ENCODE measurements at regions not wholly inside any gene's neighbourhood (a gene's known extent, or its start where the extent isn't known, plus 50 kb on each side); places are given as distances from the start of the nearest gene placed in this dataset.
"Not testable (repeated sequence)": the region's sequence is repeated elsewhere in the genome, so short reads cannot be mapped to it uniquely, and the experiment has no call there.

GRCh38 chr5:106874974-106875373 lies 795.8 kb downstream of the EFNA5 start:
- DNase-seq, result no peak

DNA sequence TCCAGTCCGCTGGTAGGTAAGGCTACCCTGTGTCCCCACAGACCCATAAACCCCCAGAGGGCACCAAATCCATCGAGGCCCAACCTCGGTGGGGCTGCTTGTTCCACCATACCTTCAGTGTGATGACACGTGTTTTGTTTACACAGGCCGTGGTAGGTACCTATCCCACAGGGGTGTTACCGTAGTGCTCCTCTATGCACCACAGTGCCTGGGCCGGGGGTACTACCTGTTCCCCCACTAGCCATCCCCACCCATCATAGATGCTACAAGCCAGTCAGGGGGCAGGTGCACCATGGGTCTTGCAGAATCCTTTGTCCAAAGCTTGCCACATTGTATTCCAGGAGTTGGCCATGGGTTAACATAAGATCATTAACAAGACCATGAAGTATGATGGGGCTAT lies 796.2 kb downstream of the EFNA5 start:
- no peak for DNase-seq

- no peak for DNase-seq
Measured at GRCh38 chr5:106873568-106873967, 797.2 kb downstream of the EFNA5 start.

GRCh38 chr5:106865279-106865678 lies 805.5 kb downstream of the EFNA5 start:
- DNase-seq, result no peak

DNA sequence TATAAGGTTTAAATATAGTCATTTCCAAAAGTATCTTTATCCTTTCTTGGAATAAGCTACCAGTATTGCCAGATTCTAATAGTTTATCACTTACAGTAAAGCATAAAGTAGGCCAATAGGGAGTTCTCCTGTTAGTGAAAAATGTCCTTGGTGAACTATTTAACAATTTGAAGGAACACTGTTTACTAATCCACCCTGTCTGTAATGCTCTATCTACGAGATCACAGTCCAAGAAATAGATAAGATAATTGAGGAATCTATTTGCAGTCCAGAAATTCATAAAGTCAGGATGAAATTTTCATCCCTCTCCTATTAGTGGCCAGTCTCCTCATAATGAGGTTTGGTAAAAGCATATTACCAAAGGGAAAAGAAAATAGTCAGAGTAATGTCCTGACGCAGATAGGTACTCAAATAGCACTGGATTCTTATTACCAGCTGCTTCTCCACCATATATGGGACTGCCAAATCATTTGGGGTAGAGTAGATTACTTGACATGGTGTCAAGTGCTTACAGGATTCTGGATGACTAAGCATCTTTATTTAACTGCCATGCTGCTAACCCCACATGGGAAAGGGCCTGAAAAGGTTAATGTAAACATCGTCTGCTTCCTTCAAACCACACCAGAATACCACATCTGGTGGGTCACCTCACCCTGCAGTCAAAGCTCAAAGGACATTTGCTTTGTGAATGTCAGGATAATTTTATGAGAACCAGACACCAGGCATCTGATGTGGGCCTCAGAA lies 808.1 kb downstream of the EFNA5 start:
- DNase-seq, result no peak

DNA sequence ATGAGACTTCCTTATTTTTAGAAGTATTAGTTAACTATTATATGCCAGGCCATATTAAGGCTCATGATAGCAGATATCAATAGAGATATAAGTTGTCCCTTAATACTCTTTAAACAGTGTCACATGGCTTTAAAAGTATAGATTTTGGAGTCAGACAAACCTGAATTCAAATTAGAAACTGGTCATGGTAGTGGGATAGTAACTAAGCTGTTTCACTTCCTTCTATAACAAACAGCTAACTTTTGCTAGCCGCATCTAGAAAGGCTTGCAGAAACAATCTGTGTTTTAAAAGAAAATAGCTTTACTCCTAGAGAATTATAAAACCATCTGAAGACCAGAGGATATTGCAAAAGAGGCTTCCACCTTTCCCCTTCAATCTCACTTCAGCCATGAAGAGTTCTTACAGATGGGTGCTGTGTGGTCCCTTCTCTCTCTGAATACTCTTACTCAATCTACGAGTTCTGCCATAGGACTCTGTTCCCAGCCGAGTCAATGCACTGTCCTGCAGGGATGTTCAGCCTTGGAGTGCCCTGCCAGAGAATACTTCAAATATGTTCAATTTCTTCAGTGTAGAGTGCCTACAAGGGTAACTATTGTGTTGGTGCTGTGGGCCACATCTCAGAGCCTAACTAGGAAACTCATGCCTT lies 810.2 kb downstream of the EFNA5 start:
- DNase-seq, result no peak

GRCh38 chr5:106858616-106859015 lies 812.1 kb downstream of the EFNA5 start:
- DNase-seq, result no peak

GRCh38 chr5:106854922-106855321 lies 815.8 kb downstream of the EFNA5 start:
- no peak for DNase-seq

- DNase-seq, result no peak
Measured at GRCh38 chr5:106854105-106854687, 816.5 kb downstream of the EFNA5 start.

- no peak for DNase-seq
Measured at GRCh38 chr5:106853266-106853665, 817.5 kb downstream of the EFNA5 start.

DNA sequence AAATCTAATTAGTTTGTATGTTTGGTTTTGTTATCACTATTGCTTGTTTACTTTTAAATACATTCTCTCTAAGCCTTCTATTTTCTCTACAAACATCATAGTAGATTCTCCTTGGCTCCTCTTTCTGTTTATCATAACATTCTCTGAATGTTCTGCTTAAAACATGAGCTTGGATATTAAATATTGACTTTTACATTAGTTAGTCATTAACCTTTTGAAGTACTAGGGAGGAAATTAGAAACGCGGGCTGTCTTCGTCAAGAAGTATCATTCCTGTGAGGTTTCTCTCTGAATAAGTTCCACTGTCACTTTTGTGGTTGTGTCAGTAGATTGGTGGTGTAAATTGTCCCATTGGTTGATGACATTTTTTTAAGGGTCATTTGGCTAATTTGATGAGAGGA lies 821.5 kb downstream of the EFNA5 start:
- no peak for DNase-seq

DNA sequence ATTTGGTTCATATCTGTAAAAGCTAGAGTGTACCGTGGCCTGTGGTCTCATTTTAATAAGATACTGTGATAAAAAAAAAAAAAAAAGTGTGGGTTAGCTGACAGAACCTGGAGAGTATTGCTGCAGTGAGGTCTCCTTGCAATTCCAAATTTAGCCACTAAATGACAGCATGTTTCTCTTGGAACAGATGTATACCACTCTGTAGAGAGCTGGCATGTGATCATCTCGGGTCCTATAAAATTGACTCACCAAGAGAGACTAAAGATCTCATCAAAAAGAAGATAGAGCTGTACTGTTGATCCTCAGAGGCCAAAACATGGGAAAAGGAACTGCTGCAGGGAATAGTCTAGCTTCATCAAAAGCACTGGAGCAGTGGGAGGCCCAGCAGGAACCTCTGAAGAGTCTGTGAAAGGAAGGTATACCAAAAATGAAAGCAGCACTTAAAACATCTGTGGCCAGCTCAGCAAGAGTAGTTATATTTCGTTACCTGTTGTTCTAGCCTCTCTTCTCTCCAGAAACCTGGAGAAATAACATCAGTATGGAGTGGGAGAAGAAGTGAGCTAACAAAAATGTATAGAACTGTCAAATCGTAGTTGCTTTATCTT lies 826.8 kb downstream of the EFNA5 start:
- peak in 1 of 2 experiments; percentile 50 for DNase-seq

DNA sequence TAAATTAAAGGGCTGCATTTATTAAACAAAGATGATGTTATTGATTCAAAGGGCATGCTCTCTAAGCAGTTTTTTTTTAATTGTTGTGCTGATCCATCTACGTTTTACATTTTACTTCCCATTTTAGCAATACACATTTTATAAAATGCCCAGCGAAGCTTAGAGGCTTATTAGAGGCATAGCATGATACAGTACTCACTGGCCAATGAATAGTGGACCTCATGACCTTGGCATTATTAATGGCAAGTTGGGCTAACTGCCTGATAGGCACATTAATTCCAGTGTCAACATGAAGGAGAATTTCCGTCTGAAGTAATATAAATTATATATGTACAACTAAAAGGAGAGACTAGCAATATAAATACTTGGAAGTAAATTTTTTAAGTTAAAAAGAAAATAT lies 837.2 kb downstream of the EFNA5 start:
- DNase-seq, result no peak

DNA sequence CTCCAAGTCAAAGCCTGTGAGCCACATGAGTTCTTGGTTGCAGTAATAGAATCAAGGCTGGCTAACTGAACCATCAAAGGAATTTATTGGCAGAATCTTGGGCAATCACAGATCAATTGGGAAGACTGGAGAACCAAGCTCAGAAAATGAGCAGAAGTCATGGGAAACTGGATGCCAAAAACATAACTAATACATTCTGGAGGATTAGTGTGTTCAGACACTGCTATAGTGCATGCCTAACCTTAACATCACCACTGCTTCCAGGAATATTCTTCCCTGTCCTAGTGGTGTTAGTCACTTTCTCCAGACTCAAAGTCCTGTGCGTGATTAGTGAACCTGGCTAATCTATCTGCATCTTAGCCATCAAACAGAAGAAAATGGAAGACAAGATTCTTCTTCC lies 843.7 kb downstream of the EFNA5 start:
- DNase-seq, result no peak

DNA sequence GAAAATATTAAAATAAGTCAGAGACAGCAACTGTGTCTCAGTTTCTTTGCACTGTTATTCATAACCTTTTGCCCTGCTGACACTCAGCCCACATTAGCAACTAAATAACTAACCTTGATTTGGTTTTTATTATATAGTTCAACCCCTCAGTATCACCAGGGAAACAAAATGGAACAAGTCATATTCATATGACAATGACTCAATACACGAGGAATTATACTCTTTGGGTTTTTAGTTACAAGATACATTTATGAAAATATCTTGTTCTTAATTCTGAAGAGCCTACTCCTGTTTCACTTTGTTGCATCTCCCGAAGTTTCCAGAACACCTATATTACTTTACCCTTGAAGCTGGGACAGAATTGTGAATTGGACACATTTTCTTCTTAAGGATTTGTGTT lies 845.4 kb downstream of the EFNA5 start:
- DNase-seq, result no peak

DNA sequence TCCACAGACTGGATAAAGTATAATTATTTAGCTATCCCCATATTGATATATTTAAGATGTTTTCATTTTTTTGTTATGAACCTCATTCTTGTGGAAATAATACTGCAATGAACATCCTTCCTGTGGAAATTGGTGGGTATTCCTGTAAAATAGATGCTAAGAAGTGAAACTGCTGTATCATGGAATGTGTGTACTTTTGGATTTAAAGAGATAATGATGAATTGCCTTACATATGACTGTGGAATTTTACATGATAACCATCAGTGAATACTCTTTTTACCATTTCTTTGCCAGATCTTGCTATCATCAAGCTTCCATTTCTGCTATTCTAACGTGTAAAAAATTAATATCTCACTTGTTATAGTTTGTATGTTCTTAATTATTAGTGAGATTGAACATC lies 847.9 kb downstream of the EFNA5 start:
- DNase-seq, result no peak

DNA sequence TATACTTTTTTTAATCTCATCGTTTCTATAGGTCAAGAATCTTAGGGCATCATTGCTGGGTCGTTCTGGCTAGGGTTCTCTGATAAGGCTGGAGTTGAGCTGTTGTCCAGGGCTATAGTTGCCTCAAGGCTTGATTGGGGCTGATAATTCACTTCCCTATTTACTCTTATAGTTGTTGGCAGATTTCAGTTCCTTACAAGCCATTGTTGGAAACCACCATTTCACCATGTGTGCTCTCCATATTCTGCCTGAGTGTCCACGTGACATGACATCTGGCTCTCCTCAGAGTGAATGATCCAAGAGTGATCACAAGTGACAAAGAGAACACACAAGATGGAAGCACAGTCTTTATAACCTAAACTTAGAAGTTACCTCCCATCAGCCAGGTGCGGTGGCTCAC lies 852.2 kb downstream of the EFNA5 start:
- no peak for DNase-seq

DNA sequence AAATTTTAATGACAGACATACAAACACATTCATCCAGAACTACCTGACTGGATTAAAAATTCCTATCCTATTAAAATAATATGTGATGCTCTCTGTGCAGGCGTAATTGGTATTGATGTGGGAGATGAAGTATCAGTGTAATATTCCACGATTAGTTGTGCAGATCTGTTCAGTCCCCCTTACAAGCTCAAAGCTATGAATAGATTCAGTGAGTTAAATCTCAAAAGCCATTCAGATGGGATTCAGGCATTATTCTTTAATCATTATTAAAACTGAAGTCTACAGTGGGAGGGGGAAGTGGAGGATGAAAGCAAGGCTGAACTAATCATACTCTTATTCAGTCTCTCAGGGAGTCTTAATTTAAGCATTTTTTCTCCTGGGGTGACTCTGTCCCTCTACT lies 855.8 kb downstream of the EFNA5 start:
- DNase-seq, result no peak

DNA sequence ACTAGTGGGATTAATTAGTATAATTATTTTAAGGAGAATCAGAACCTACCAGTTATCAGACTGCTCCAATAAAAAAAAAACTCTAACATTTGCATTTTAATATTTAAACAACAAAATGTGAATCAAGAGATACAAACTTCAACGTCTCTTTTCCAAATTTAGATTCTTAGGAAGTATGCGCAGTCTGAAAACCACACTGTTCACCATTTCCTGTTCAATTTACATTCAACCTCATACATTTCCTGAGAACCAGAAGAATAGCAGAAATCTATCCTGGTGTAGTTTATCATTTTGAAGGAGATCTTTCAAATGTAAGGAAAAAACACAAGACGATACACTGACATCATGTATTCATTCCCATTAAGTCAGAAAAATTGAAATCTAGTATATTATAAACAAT lies 869.2 kb downstream of the EFNA5 start:
- no peak for DNase-seq

GRCh38 chr5:106797996-106798395 lies 872.7 kb downstream of the EFNA5 start:
- no peak for DNase-seq

GRCh38 chr5:106796081-106796480 lies 874.7 kb downstream of the EFNA5 start:
- DNase-seq, result no peak

DNA sequence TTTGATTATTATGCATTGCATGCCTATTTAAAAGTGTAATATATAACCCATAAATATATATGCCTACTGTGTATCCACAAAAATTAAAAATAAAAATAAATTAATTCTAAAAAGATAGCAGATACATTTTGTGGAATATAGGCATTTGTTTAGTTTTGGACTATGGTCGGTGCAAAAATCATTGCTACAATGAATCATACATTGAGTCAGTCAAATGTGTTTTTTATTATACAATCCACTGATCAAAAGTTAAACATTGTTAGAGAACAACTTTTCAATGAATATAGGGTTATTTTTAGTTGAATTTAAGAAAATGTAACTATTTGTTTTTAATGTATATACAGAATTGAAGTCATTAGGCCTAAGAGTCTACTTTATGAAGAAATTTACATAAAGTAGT lies 885.9 kb downstream of the EFNA5 start:
- no peak for DNase-seq

- DNase-seq, result no peak
Measured at GRCh38 chr5:106780355-106780754, 890.4 kb downstream of the EFNA5 start.

- not testable (repeated sequence) for DNase-seq
Measured at GRCh38 chr5:106776515-106776914, 894.2 kb downstream of the EFNA5 start.
